Liver (tissue), 8 donors: ENCODE measurements at regions not wholly inside any gene's neighbourhood (a gene's known extent, or its start where the extent isn't known, plus 50 kb on each side); places are given as distances from the start of the nearest gene placed in this dataset.

ENCODE experiments used
- DNase-seq: peaks from one replicate; pipeline ENCODE4 v3.0.0-alpha.2; 2017; ENCODE audit warnings: low spot score
- H3K27ac ChIP-seq, 2 donors: one replicate each; pipeline ENCODE4 v1.7.0; 2013; ENCODE audit warnings: inconsistent platforms in 2 of 2, low read length in 2 of 2, control low read depth in 1 of 2, low read depth in 1 of 2, mild to moderate bottlenecking in 1 of 2
- H3K27me3 ChIP-seq, 4 donors: one replicate each; pipeline versions ENCODE4 v1.6.1 to v1.7.0; 2013; ENCODE audit warnings: low read length in 3 of 4, inconsistent platforms in 1 of 4, mild to moderate bottlenecking in 1 of 4, moderate library complexity in 1 of 4; ENCODE audit not compliant: control insufficient read depth in 4 of 4, insufficient read depth in 4 of 4
- H3K36me3 ChIP-seq, 4 donors: one replicate each; pipeline versions ENCODE4 v1.6.1 to v1.7.0; 2013; ENCODE audit warnings: low read length in 3 of 4, mild to moderate bottlenecking in 3 of 4, low read depth in 1 of 4, moderate library complexity in 1 of 4; ENCODE audit not compliant: control insufficient read depth in 4 of 4, insufficient read depth in 3 of 4
- H3K4me1 ChIP-seq, 4 donors: one replicate each; pipeline versions ENCODE4 v1.6.1 to v1.7.0; 2013; ENCODE audit warnings: low read length in 3 of 4, mild to moderate bottlenecking in 3 of 4, moderate library complexity in 1 of 4; ENCODE audit not compliant: control insufficient read depth in 4 of 4, insufficient read depth in 4 of 4
- H3K4me3 ChIP-seq, 3 donors: one replicate each; pipeline versions ENCODE4 v1.6.1 to v1.7.0; 2013; ENCODE audit warnings: low read length in 3 of 3, control low read depth in 1 of 3, low read depth in 1 of 3, mild to moderate bottlenecking in 1 of 3
- H3K9ac ChIP-seq, 2 donors: one replicate each; pipeline ENCODE4 v1.7.0; 2013; ENCODE audit warnings: low read length in 2 of 2, mild to moderate bottlenecking in 2 of 2, moderate library complexity in 2 of 2, control low read depth in 1 of 2, low read depth in 1 of 2
- H3K9me3 ChIP-seq, 4 donors: one replicate each; pipeline versions ENCODE4 v1.6.1 to v1.7.0; 2013; ENCODE audit warnings: low read length in 3 of 4; ENCODE audit not compliant: control insufficient read depth in 4 of 4
- CTCF ChIP-seq: fragments of 150-350 bp; IDR thresholded peaks from 2 replicates; pipeline ENCODE4 v1.5.1; 2017; ENCODE audit warnings: improper control_type of control experiment, low read depth, low read length; ENCODE audit not compliant: missing input control
- EGR1 ChIP-seq, 2 donors: IDR thresholded peaks; 2 replicates each; pipeline ENCODE4 v1.6.1; 2016 to 2018; ENCODE audit warnings: antibody characterized with exemption in 2 of 2, low read depth in 2 of 2
- FOXA1 ChIP-seq: IDR thresholded peaks from 2 replicates; pipeline ENCODE4 v1.6.1; 2016; ENCODE audit warnings: antibody characterized with exemption
- GABPA ChIP-seq, 2 donors: IDR thresholded peaks in 1 of 2; conservative IDR thresholded peaks in 1 of 2; 2 replicates each; pipeline ENCODE4 v1.6.1; 2016; ENCODE audit warnings: antibody characterized with exemption in 2 of 2, mild to moderate bottlenecking in 1 of 2, moderate library complexity in 1 of 2
- HNF4G ChIP-seq: IDR thresholded peaks from 2 replicates; pipeline ENCODE4 v1.6.1; 2016; ENCODE audit warnings: antibody characterized with exemption
- JUND ChIP-seq, 2 donors: IDR thresholded peaks; 2 replicates each; pipeline ENCODE4 v1.6.1; 2016; ENCODE audit warnings: antibody characterized with exemption in 2 of 2
- MAX ChIP-seq: IDR thresholded peaks from 2 replicates; pipeline ENCODE4 v1.6.1; 2016; ENCODE audit warnings: antibody characterized with exemption
- NR2F2 ChIP-seq: IDR thresholded peaks from 2 replicates; pipeline ENCODE4 v1.6.1; 2016; ENCODE audit warnings: antibody characterized with exemption
- RAD21 ChIP-seq, 2 donors: IDR thresholded peaks; 2 replicates each; pipeline ENCODE4 v1.6.1; 2016; ENCODE audit warnings: antibody characterized with exemption in 2 of 2, mild to moderate bottlenecking in 2 of 2
- REST ChIP-seq: IDR thresholded peaks from 2 replicates; pipeline ENCODE4 v1.6.1; 2016; ENCODE audit warnings: antibody characterized with exemption, mild to moderate bottlenecking
- RXRA ChIP-seq, 2 donors: IDR thresholded peaks; 2 replicates each; pipeline ENCODE4 v1.6.1; 2017 to 2018; ENCODE audit warnings: antibody characterized with exemption in 2 of 2, mild to moderate bottlenecking in 1 of 2
- SP1 ChIP-seq: IDR thresholded peaks from 2 replicates; pipeline ENCODE4 v1.6.1; 2018; ENCODE audit warnings: antibody characterized with exemption, mild to moderate bottlenecking
- TAF1 ChIP-seq: conservative IDR thresholded peaks from 2 replicates; pipeline ENCODE4 v1.6.1; 2016; ENCODE audit warnings: antibody characterized with exemption, mild to moderate bottlenecking
- WGBS: extraction: QIAGEN DNeasy Blood & Tissue Kit; methylation state at CpG from one replicate; pipeline ENCODE4 v1.1.7; 2013; 5-methylcytosine and 5-hydroxymethylcytosine counted together
- donor health status: healthy.
- donor health status: healthy.
- donor health status: healthy.
- donor health status: healthy.
- donor health status: healthy.

- Histone ChIP-seq H3K27me3 (no peaks in the 10 kb centered on the region), H3K9me3 (peaks cover 0 to 6% (median 0%) of the 10 kb centered on the region in 4 donors), H3K4me1 (peaks cover 0 to 32% (median 20%) of the 10 kb centered on the region in 4 donors), H3K4me3 (no peak overlapping the region), H3K36me3 (no peaks in the 10 kb centered on the region), H3K9ac (no peak overlapping the region), H3K27ac (no peak overlapping the region)
- WGBS = 98% methylated on average over 1 of the region's 1 CpG
- no peak for DNase-seq
- TF ChIP-seq GABPA (IDR thresholded peaks at IDR 0.05 in 1 of 2, conservative IDR thresholded peaks at IDR 0.05 in 1 of 2) (no peak), TAF1 (no peak), NR2F2 (no peak), RAD21 (IDR thresholded peaks at IDR 0.05) (no peak), REST (no peak), CTCF (no peak), JUND (IDR thresholded peaks at IDR 0.05) (no peak), FOXA1 (no peak), MAX (no peak), HNF4G (no peak), SP1 (no peak)
These were observed 356.3 kb upstream of the PROK2 start for GRCh38 chr3:72141264-72141663.

DNA sequence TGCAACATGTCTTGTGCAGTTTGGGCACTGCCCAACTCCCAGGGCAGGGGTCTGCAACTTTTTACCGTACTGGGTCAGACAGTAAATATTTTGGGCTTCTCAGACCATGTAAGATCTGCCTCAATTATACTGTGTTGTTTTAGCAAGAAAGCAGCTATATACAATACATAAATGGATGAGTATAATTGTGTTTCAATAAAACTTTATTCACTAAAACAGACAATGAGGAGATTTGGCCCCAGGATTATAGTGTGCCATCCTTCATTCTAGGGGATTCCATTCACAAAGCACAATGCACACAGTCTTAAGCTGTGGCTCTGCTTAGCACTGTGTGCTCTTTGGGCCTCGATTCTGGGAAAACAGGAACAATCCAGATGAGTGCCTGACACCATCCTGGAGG, 354.4 kb upstream of the PROK2 start:
- Histone ChIP-seq H3K4me3 (no peak overlapping the region), H3K9me3 (peaks cover 0 to 6% (median 0%) of the 10 kb centered on the region in 4 donors), H3K27ac (no peak overlapping the region), H3K36me3 (no peaks in the 10 kb centered on the region), H3K4me1 (peaks cover 0 to 17% (median 7%) of the 10 kb centered on the region in 4 donors), H3K9ac (no peak overlapping the region), H3K27me3 (no peaks in the 10 kb centered on the region)
- 95% methylated on average over 2 of the region's 2 CpGs for WGBS
- no peak for DNase-seq
- TF ChIP-seq RXRA (IDR thresholded peaks at IDR 0.05) (no peak), REST (no peak), EGR1 (IDR thresholded peaks at IDR 0.05; ENCODE audit: low read depth in 2 of 2) (no peak)
